ENCODE measurements at regions not wholly inside any gene's neighbourhood (a gene's known extent, or its start where the extent isn't known, plus 50 kb on each side); places are given as distances from the start of the nearest gene placed in this dataset.

- Mint-ChIP-seq H3K4me1 (no peaks in the 10 kb centered on the region), H3K36me3 (no peaks in the 10 kb centered on the region)
Measured at GRCh38 chr3:191783024-191783423, 322.1 kb downstream of the PYDC2 start.

GRCh38 chr3:191790934-191791333, 330.0 kb downstream of the PYDC2 start:
- no peaks in the 10 kb centered on the region for H4K20me1 ChIP-seq (ENCODE audit: insufficient read depth, low read length)
- H3K4me1 ChIP-seq (ENCODE audit: control insufficient read depth in 1 of 2, insufficient read depth in 2 of 2, low read length in 2 of 2), result no peaks in the 10 kb centered on the region
- WGBS (ENCODE audit: insufficient coverage), result no CpG with 5 or more reads among the region's 1 CpG
- no peak overlapping the region for H2AFZ ChIP-seq (ENCODE audit: insufficient read depth, low read depth, low read length, poor library complexity, severe bottlenecking)
- H3K9me3 ChIP-seq (replicated peaks in 1 of 2; ENCODE audit: control insufficient read depth in 1 of 2, insufficient read depth in 1 of 2, low read length in 2 of 2), result peaks cover 3 to 10% of the 10 kb centered on the region in 2 donors
- no peak overlapping the region for H3K9ac ChIP-seq (ENCODE audit: insufficient read depth, low read length, poor library complexity, severe bottlenecking)
- no peak for DNase-seq
- H3K36me3 ChIP-seq (replicated peaks in 1 of 2; ENCODE audit: control insufficient read depth in 1 of 2, insufficient read depth in 2 of 2, low read length in 2 of 2), result no peaks in the 10 kb centered on the region
- no peaks in the 10 kb centered on the region for H3K36me3 Mint-ChIP-seq
- no peaks in the 10 kb centered on the region for H3K27me3 ChIP-seq (ENCODE audit: control insufficient read depth in 2 of 2, insufficient read depth in 2 of 2, low read length in 2 of 2)
- no peaks in the 10 kb centered on the region for H3K4me1 Mint-ChIP-seq
- H3K4me3 ChIP-seq (replicated peaks in 1 of 3; ENCODE audit: low read depth in 2 of 3, low read length in 3 of 3), result no peak overlapping the region
- no peaks in the 10 kb centered on the region for H3K79me2 ChIP-seq (ENCODE audit: insufficient read depth, low read length)
- peaks cover 0 to 17% (median 7%) of the 10 kb centered on the region in 7 donors for H3K9me3 Mint-ChIP-seq
- no peaks in the 10 kb centered on the region for H3K27me3 Mint-ChIP-seq (ENCODE audit: low read depth in 3 of 3)
- H3K27ac ChIP-seq (ENCODE audit: low read depth in 1 of 2, low read length in 2 of 2), result no peak overlapping the region
- no peak for TF ChIP-seq CTCF (IDR thresholded peaks at IDR 0.05)
- H3K27ac Mint-ChIP-seq, result no peak overlapping the region
- H3K4me3 Mint-ChIP-seq, result no peak overlapping the region
- no peak overlapping the region for H3K4me2 ChIP-seq (replicated peaks; ENCODE audit: extremely low read depth, low read length, poor library complexity, severe bottlenecking)
- intact Hi-C loops (cut with micrococcal nuclease), result no loop called here

More at GRCh38 chr3:191783024-191783423, 322.1 kb downstream of the PYDC2 start:
- Histone ChIP-seq H2AFZ (ENCODE audit: insufficient read depth, low read depth, low read length, poor library complexity, severe bottlenecking) (no peak overlapping the region), H3K4me3 (replicated peaks in 1 of 3; ENCODE audit: low read depth in 2 of 3, low read length in 3 of 3) (no peak overlapping the region), H3K27ac (ENCODE audit: low read depth in 1 of 2, low read length in 2 of 2) (no peak overlapping the region), H3K9me3 (replicated peaks in 1 of 2; ENCODE audit: control insufficient read depth in 1 of 2, insufficient read depth in 1 of 2, low read length in 2 of 2) (peaks cover 4% of the 10 kb centered on the region in 2 donors), H3K27me3 (ENCODE audit: control insufficient read depth in 2 of 2, insufficient read depth in 2 of 2, low read length in 2 of 2) (no peaks in the 10 kb centered on the region), H3K4me1 (ENCODE audit: control insufficient read depth in 1 of 2, insufficient read depth in 2 of 2, low read length in 2 of 2) (no peaks in the 10 kb centered on the region), H3K9ac (ENCODE audit: insufficient read depth, low read length, poor library complexity, severe bottlenecking) (no peak overlapping the region), H4K20me1 (ENCODE audit: insufficient read depth, low read length) (no peaks in the 10 kb centered on the region), H3K79me2 (ENCODE audit: insufficient read depth, low read length) (no peaks in the 10 kb centered on the region), H3K36me3 (replicated peaks in 1 of 2; ENCODE audit: control insufficient read depth in 1 of 2, insufficient read depth in 2 of 2, low read length in 2 of 2) (no peaks in the 10 kb centered on the region), H3K4me2 (replicated peaks; ENCODE audit: extremely low read depth, low read length, poor library complexity, severe bottlenecking) (no peak overlapping the region)
- peaks cover 0 to 11% (median 4%) of the 10 kb centered on the region in 7 donors for H3K9me3 Mint-ChIP-seq
- no peak overlapping the region for H3K27ac Mint-ChIP-seq
- H3K27me3 Mint-ChIP-seq (ENCODE audit: low read depth in 3 of 3), result no peaks in the 10 kb centered on the region
- no peak overlapping the region for H3K4me3 Mint-ChIP-seq
- no peak for TF ChIP-seq CTCF (IDR thresholded peaks at IDR 0.05)
- DNase-seq, result no peak
- intact Hi-C loops (cut with micrococcal nuclease), result no loop called here

All from CD14-positive monocyte (primary cell).